Peyer's patch (tissue), 4 donors: ENCODE measurements at regions not wholly inside any gene's neighbourhood (a gene's known extent, or its start where the extent isn't known, plus 50 kb on each side); places are given as distances from the start of the nearest gene placed in this dataset.
A peak's percentile ranks its signal among the peaks of the same experiment; 100 is the strongest.

ENCODE experiments used
- DNase-seq, 3 donors: peaks; one replicate each; pipeline ENCODE4 v3.0.0-alpha.2; 2017 to 2019
- H3K27ac ChIP-seq, 4 donors: fragments of 200-600 bp; sonication (generic); one replicate each; pipeline ENCODE4 v1.5.1; 2016 to 2019
- H3K27me3 ChIP-seq, 2 donors: fragments of 200-600 bp; sonication (generic); one replicate each; pipeline ENCODE4 v1.5.1; 2019
- H3K36me3 ChIP-seq, 3 donors: fragments of 200-600 bp; sonication (generic); one replicate each; pipeline ENCODE4 v1.5.1; 2016 to 2019
- H3K4me1 ChIP-seq, 4 donors: fragments of 200-600 bp; sonication (generic); one replicate each; pipeline ENCODE4 v1.5.1; 2016 to 2019
- H3K4me3 ChIP-seq, 4 donors: fragments of 200-600 bp; sonication (generic); 1 replicate in 3 of 4; 2 replicates in 1 of 4; pipeline ENCODE4 v1.5.1; 2016 to 2019; ENCODE audit warnings: mild to moderate bottlenecking in 1 of 4
- H3K9me3 ChIP-seq, 4 donors: fragments of 200-600 bp; sonication (generic); one replicate each; pipeline ENCODE4 v1.5.1; 2016 to 2019; ENCODE audit warnings: mild to moderate bottlenecking in 1 of 4
- CTCF ChIP-seq, 6 experiments: fragments of 450-650 bp in 4 of 6; fragments of 200-600 bp in 2 of 6; sonication (generic) in 1 of 6; IDR thresholded peaks; one replicate each; pipeline ENCODE4 v1.5.1; 2017 to 2019; ENCODE audit warnings: antibody characterized with exemption in 6 of 6, mild to moderate bottlenecking in 3 of 6, moderate library complexity in 1 of 6
- POLR2A ChIP-seq, 2 donors: fragments of 450-650 bp; IDR thresholded peaks; one replicate each; pipeline ENCODE4 v1.5.1; 2017; ENCODE audit warnings: antibody characterized with exemption in 2 of 2, mild to moderate bottlenecking in 2 of 2, moderate library complexity in 2 of 2

DNA sequence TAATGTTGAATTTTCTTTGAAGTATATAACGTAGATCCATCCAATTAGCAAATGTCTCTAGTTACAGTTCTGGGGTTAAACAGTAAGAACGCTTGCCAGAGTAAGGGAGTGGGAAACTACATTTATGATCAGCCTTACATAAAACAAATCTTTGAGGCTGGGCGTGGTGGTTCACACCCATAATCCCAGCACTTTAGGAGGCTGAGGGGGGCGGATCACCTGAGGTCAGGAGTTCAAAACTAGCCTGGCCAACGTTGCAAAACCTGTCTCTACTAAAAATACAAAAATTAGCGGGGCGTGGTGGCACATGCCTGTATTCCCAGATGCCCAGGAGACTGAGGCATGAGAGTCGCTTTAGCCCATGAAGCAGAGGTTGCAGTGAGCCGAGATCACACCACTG lies 50.1 kb upstream of the GATM start:
- peaks cover 0 to 3% (median 0%) of the 10 kb centered on the region in 3 donors for H3K36me3 ChIP-seq
- no peak overlapping the region for H3K27ac ChIP-seq
- peaks cover 0 to 16% (median 4%) of the 10 kb centered on the region in 4 donors for H3K4me1 ChIP-seq
- peak in 1 of 3 donors; percentile 55 for DNase-seq
- H3K4me3 ChIP-seq, result no peak overlapping the region
- no peaks in the 10 kb centered on the region for H3K9me3 ChIP-seq
- no peaks in the 10 kb centered on the region for H3K27me3 ChIP-seq
- TF ChIP-seq CTCF (IDR thresholded peaks at IDR 0.05) (no peak), POLR2A (IDR thresholded peaks at IDR 0.05) (no peak)
